UCSD-AML1 (cell line): ENCODE measurements at regions not wholly inside any gene's neighbourhood (a gene's known extent, or its start where the extent isn't known, plus 50 kb on each side); places are given as distances from the start of the nearest gene placed in this dataset.
"Not testable (repeated sequence)": the region's sequence is repeated elsewhere in the genome, so short reads cannot be mapped to it uniquely, and the experiment has no call there.

Source experiments
- DNase-seq: peaks from one replicate; lab custom pipeline; 2025; ENCODE audit not compliant: unreplicated experiment; lab: John Stamatoyannopoulos, UW

DNA sequence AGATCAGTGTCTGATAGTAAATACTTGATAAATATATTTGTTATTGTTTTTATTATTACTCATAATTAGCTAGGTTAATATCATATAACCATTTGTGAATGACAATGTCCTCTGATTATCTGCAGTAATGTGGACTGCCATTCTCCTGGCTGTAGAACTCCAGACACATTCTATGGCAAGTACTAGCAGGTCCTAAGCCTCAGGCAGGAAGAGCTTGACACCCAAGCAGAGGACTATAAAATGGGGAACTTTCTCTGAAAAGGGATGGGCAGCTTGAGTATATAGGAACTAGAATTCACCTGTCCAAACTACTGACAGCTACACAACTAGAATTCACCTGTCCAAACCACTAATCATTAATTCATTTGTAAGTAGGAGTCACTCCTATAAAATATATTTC, 649.4 kb downstream of the CPS1 start:
- no peak for DNase-seq

GRCh38 chr2:211216221-211216620, 659.8 kb downstream of the CPS1 start:
- DNase-seq, result no peak

GRCh38 chr2:211219548-211219947, 663.1 kb downstream of the CPS1 start:
- not testable (repeated sequence) for DNase-seq

- DNase-seq, result no peak
Measured at GRCh38 chr2:211225784-211226183, 669.4 kb downstream of the CPS1 start.

DNA sequence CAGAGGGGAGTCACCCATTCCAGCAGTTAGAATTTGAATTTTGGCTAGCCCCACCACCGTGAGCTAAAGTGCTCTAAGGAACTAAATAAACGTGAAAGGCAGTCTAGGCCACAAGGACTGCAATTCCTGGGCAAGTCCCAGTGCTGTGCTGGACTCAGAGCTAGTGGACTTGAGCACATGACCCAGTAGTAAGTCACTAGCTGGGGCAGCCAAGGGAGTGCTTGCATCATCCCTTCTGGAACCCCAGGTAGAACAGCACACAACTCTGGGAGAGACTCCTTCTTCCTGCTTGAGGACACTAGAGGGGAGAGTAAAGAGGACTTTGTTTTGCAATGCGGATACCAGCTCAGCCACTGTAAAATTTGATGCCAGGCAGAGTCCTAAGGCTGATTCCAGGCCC, 672.2 kb downstream of the CPS1 start:
- peak; percentile 7 for DNase-seq

- no peak for DNase-seq
Measured at GRCh38 chr2:211237586-211238275, 681.3 kb downstream of the CPS1 start.

GRCh38 chr2:211241891-211242290, 685.5 kb downstream of the CPS1 start:
- no peak for DNase-seq

DNA sequence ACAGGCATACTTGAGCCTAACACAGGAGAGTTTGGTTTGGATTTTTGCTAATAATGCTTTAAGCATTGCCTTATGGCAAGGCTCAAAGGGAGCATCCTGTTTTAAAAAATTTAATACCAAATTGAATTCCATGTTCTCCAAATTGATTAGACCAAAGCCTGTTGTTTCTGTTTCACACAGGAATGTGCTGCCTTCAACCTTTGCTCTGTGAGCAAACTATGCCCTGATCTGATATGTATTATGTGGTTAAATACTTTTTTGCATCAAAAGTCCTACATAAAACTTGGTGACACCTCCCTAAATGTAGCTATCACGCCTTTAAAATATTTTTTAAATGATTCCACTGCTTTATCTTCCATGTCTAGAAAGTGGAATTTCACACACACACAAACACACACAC, 691.4 kb downstream of the CPS1 start:
- no peak for DNase-seq

- no peak for DNase-seq
Measured at GRCh38 chr2:211248841-211249240, 692.4 kb downstream of the CPS1 start.

- no peak for DNase-seq
Measured at GRCh38 chr2:211251016-211251415, 694.6 kb downstream of the CPS1 start.

- DNase-seq, result no peak
Measured at GRCh38 chr2:211258646-211259335, 702.4 kb downstream of the CPS1 start.

GRCh38 chr2:211259831-211260476, 703.6 kb downstream of the CPS1 start:
- DNase-seq, result no peak

GRCh38 chr2:211270257-211270656, 713.9 kb downstream of the CPS1 start:
- DNase-seq, result no peak

GRCh38 chr2:211281430-211282073, 725.2 kb downstream of the CPS1 start:
- DNase-seq, result no peak

GRCh38 chr2:211302676-211303075, 746.3 kb downstream of the CPS1 start:
- DNase-seq, result no peak

DNA sequence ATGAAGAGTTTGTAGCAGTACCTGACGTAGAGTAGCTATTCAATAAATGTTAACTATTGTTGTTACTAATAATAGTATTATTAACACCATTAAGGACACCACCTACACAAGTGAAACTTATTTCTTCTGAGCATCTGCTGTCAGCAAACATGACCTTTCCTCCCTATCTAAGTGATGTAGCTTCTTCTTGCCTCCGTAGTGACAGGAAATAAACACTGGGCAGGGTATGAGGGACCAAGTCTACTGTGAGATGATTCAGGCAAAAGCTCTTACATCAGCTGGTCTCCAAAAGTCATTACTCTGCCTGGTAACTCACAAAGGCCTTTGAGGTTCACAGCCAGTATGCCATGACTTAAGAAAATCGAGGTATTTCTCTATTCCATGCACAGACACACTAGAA, 750.5 kb downstream of the CPS1 start:
- no peak for DNase-seq
